Activated effector memory CD4-positive, alpha-beta T cell treated with anti-CD3 and anti-CD28 coated beads, Interleukin-2, amount 50 U/mL, for 16 hours (primary cell): ENCODE measurements at regions not wholly inside any gene's neighbourhood (a gene's known extent, or its start where the extent isn't known, plus 50 kb on each side); places are given as distances from the start of the nearest gene placed in this dataset.

ENCODE experiments used
- DNase-seq: peaks from one replicate; pipeline ENCODE4 v3.0.0-alpha.2; 2020

- no peak for DNase-seq
Observed at GRCh38 chr11:70661761-70662501, 263.6 kb downstream of the CTTN start.

DNA sequence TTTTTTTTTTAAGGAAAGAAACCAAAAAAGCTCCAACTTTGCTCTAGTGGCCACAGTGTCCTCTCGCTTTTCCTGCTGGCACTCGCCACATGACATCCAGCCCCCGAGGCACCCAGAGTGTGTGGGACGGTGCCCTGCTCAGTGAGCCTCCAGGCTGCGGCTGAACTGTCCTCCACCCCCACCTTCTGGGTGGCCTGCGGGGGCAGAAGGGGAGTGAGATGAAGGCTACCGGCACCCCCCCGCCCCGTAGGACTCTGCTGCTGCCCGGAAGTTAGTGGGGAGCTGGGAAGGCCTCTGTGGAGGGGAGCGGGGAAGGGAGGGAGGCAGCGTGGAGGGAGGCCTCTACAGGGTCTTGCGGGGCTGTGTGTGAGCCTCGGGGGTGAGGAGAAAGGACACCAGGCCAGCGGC lies 264.4 kb downstream of the CTTN start:
- no peak for DNase-seq

DNA sequence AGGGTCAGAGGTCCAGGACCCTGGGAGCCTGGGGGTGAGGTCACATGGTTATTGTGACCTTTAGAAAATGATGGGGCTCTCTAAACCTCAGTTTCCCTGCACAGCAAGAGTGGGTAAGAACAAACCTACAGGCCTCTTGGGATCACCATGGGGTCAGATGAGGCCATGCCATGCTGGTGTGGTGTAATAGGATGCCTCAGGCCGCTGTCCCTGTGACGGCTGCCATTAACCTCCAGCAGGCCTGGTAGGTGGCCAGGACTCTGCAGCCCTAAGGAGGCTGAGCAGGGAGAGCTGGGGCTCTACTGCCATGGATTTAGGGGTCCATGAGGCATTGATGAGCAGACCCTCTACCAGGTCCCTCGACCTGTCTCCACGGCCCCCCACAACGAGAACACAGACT lies 265.5 kb downstream of the CTTN start:
- no peak for DNase-seq

DNA sequence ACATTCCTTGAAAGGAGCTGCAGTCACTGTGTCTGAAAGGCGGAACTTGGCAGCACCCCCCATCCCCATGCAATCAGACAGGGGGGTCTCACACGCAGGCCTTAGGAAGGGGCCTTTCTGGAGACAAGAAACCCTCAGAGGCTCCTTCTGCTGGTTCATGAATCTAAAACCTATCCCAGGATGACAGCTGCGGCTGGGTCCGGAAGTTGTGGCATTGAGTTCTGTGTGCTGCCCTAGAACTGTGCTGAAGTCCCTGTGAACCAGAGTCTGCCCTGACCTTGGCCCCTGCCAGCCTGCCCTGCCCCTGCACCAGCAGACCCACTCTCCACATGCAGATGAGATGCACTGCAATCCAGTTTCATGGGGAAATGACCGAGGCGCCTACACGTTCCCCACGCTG lies 268.0 kb downstream of the CTTN start:
- DNase-seq, result no peak

- no peak for DNase-seq
Observed at GRCh38 chr11:70667767-70668166, 269.4 kb downstream of the CTTN start.

GRCh38 chr11:70668204-70669202 lies 270.2 kb downstream of the CTTN start:
- DNase-seq, result no peak

- no peak for DNase-seq
Observed at GRCh38 chr11:70669281-70669680, 271.0 kb downstream of the CTTN start.

DNA sequence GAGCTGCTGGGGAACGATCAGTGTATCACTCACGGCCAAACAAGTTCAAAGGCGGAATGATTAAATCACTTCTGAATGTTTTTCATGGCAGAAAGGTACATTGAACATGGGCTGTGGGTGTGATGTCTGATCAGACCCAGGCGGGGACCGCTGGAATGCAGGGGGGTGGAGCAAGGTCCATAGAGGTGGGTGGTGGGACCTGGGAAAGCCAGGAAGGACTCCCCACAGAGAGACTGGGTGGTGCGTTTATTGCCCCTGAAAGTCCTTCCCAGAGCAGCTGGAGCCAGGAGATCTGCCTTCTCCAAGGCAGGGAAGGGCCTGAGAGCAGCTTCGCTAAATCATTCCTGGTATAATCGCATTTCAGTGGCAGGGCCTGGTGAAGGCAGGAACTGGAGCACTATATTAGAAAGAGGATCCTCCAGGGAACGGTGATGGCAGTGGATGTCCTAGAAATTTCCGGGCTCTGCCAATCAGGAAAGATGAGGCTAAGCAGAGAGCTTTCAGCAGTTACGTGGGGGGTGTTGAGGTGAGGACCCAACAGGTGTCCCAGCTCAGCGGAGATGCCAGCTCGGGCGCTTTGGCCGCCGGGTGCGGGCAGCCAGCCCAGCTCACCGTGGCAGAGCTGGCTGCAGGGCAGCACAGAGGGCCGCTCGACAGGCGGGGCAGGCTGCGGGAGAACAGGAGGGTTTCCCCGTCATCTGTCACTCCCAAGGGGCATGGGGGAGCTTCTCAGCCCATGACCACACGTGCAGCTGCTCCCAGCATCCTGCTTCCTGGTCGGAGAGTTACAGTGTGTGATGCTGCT lies 271.7 kb downstream of the CTTN start:
- DNase-seq, result no peak

GRCh38 chr11:70670676-70671034 lies 272.3 kb downstream of the CTTN start:
- DNase-seq, result no peak

GRCh38 chr11:70671083-70671482 lies 272.8 kb downstream of the CTTN start:
- no peak for DNase-seq

- no peak for DNase-seq
Observed at GRCh38 chr11:70671611-70672010, 273.3 kb downstream of the CTTN start.

DNA sequence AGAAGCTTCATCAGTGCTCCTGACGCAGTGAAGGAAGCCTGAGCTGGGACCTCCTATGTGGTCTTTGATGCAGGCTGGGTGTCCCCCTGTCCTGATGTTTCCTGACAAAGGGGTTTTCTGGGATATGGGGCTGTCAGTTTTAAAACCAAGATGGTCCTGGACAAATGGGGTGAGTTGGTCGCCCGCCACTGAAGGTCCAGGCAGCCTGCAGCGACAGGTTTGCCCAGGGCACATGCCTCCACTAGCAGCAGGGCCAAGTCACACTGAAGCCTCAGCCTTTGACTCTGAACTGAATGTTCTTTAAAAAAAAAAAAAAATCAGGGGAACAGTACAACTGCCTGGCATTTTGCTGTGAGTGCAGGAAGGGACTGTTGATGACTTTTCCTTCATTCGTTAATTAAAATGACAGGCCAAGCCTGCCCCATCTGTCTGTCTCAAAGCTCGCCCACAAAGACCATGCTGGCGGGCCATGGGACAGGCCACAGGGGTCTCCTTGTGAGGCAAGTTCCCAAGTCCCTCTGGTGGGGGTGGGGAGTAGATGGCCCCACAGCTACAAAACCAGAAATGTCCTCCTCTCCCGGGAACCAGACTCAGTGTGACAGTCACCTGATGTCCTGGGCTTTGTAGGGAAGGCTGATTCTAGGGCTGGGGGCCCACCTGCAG lies 274.8 kb downstream of the CTTN start:
- no peak for DNase-seq

DNA sequence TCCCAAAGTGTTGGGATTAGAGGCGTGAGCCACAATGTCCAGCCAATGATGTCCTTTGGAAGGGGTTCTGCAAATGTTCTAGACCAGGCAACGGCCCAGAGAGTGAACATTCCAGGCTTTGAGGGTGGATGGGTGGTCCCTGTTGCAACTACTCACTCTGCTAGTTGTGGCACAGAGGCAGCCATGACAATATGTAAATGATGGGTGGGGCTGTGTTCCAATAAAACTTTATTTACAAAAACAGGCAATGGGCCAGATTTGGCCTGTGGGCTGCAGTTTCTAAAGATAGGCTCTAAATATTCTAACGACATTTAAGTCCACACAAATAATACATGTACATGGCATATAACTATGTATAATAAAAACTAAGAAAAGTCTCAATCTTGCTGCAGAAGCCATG lies 276.3 kb downstream of the CTTN start:
- no peak for DNase-seq

DNA sequence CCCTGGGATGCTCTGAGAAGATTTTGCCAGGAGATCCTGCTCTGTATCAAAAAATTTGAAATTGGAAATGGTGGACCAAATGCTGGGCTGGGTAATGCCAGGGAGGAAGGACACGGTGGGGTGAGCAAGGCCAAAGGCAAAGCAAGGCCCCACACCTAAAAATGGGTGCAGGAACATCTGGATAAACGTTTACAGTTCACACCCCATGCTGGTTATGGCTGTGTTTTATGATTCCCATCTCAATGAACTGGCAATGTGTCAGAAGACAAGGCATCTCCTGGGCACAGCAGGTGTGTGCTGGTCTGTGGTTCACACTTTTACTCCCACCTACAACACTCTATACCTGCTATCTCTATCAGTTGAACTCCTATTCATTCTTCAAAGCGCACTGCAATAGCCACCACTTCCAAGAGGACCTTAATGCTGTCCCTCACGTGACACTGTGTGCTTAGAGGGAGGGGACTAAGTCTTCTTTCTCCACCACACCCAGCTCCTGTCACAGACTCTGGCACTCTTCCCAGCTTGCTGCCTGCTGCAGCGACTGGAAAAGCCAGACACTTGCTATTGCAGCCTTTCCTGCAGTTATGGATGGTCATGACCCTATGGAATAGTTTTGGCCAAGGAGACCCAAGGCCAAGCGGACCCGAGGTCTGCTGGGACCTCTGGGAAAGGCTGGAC lies 277.5 kb downstream of the CTTN start:
- no peak for DNase-seq

DNA sequence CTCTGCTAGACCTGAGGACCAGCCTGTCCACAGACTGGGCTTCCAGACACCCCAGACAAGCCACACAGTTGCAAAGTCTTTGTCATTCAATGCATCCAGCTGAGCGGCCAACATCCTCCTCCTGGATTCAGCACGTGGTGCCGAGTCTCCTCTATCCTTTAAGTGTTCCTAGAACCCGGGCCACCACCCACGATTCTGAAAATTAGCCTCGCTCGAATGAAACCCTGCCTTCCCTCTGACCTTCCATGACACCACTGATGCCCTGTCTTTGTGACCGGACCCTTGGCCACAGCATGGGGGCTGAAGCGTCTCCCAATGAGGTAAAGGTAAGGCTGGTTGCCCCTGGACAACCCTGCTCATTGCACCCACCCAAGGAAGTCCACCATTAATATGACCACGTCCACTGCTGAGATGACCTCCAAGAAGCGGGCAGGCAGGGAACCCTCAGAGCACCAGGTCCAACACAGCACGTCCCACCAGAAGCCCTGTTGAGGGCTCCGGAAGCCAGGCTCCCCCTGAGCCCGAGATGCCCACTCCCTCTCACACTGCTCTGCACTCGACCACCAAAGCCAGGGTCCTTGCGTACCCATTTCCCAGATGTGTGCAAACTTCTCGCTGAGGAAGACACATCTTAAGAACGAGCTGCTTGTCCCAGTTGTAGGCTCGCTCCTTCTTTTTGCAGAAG lies 279.0 kb downstream of the CTTN start:
- no peak for DNase-seq

DNA sequence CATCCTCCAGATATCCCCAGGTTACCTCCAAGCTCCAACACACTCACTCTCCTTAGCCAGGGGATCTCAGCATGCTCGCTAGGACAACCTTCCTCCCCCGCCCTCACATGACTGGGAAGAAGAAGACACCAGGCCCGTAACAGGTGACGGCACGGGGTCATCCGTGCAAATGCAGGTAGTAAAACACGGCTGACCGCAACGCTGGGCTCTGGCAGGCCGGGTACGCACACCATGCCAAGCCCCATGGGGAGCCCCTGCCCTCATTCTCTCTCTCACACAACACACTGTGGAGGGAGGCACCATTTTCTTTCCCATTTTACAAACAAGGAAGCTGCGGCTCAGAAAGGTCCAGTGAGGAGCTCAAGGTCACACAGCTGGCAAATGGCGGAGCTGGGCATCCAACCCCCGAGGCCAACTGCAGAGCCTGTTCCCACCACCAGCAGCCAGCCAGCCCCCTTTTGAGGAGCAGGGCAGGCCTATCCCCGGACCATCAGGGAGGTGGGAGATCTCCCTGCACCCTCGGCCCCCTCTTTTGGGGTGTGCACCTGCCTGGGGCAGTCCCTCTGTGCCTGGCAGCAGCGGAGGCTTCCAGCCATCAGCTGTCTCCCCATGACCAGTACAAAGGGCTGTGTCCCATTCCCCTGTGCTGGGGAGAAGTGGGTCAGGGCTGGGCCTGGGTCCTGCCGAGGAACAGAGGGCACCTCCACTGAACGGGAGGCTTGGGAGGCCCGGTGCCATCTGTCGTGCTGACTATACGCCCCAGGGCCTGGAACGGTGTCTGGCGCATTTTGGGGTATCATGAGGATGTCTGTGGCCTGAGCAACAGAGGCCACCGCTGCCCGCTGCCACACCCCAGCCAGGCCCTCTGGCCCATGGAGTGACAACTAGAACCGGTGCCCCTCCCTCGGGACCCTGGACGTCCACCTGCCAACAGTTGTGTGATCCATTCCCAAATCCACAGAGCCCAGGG lies 280.9 kb downstream of the CTTN start:
- no peak for DNase-seq

DNA sequence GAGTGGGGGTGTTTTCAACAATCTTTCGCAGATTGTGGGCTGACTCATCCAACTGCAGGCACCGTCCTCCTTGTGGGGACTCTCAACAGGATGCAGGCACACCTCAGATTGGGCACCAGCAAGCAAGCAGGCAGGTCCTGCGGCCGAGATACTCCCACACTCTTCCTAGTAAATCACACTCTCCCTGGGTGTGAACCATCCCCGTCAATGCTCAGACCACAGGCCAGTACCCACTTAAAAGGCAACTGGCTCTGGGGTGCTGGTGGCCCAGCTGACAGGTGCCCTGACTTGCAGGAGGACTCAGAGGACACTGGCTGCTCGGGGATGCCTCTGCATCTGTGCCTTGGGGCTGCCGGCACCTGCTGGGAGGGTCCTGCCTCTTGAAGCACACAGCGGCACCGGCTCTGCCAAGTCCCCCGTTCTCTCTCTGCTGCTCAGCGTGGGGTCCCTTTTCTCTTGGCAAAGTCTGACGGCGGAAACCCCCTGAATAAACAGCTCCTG lies 282.5 kb downstream of the CTTN start:
- DNase-seq, result no peak

DNA sequence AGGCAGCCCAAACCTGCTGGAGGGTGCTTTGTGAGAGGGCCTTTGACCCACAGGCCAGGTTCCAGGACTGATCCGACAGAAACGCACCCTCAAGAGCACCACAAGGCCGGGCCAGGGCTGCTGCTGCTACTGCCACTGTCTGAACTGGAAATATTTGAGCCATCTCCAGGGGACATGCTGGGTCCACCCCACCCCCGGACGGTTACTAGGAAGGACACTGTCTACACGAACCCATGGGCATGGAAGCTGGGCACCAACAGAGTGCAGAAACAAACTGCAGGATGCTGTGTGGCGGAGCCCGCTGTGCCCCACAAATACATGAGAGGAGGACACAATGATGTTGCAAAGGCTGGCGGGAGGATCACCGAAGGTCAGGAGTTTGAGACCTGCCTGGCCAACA lies 283.7 kb downstream of the CTTN start:
- no peak for DNase-seq

DNA sequence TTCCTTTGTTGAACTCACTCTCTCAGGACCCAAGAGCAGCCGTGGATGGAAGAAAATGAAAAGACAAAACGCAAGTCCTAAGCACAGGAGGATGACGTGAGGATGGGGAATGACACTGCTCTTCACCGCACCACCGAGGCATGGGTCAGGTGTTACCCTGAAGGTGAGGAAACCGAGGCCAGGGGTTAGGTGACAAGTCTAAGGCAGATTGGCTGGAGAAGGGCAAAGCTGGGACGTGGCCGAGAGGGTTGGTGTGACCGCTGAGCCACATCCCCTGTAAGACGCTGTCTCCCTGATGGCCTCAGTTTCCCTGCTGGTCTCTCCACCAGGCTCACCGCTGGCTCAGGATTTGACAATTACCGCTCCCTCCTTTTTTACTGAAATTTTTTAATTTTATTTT lies 284.4 kb downstream of the CTTN start:
- DNase-seq, result no peak

- no peak for DNase-seq
Observed at GRCh38 chr11:70687716-70688115, 289.4 kb downstream of the CTTN start.
